GM18909 (cell line): ENCODE measurements at regions not wholly inside any gene's neighbourhood (a gene's known extent, or its start where the extent isn't known, plus 50 kb on each side); places are given as distances from the start of the nearest gene placed in this dataset.

Experiments
- ATAC-seq: cut with Tn5 transposase; IDR thresholded peaks from one replicate; pipeline ENCODE4 v1.9.1; 2021; ENCODE audit warnings: mild to moderate bottlenecking; ENCODE audit not compliant: unreplicated experiment, poor library complexity

DNA sequence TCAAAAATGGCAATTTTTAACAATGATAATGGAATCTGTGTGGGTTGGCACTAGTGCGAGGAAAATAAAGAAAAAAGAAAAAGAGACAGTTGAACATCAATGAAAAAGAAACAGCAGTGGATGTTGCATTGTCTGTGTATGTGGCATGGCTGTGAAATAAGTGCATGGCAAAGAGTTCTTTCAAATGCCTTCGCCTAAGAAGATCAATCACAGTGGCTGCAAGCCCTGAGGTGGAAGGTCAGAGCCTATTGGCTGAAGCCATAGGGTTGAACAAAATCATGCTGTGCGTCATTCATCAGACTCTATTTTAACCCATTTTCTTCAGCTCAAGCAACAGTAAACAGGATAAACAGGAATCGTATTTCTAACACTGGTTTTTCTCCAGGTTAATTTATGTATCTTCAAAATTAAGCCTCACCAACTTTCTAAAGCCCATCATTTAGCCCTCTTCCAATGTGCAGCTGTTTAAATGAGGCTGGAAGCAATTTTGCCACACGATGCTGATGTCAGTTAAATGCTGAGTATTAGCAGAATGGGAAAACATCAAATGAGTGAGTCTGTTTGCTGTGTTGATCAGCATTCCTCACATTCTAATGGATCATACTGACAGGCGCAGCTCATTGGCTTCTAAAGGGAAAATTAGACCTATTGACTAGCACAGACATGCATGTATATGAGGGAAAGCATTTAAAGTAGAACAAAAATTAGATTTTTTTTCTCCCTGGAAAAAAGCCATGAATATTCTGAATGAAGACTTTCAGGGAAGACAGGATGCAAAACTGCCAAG, 955.9 kb upstream of the EYS start:
- no peak for ATAC-seq

DNA sequence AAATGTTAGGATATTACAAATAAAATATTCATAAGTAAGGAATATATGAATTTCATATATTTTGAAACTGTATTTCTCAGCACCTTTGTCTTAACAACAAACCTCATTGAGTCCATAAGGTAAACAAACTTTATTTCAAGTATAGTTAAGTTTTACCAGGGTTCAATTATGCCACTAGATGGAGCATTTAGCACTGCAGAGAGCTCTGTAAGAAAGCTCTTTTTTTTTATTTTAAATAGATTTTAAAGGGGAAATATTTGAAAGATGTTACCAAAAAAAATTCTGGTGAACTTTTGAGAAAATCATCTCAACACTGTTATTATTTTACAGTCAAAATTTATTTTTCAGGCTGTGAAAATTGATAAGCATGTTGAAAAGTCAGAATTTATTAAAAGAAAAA, 955.2 kb upstream of the EYS start:
- ATAC-seq = no peak

GRCh38 chr6:66655420-66655819, 948.4 kb upstream of the EYS start:
- no peak for ATAC-seq

DNA sequence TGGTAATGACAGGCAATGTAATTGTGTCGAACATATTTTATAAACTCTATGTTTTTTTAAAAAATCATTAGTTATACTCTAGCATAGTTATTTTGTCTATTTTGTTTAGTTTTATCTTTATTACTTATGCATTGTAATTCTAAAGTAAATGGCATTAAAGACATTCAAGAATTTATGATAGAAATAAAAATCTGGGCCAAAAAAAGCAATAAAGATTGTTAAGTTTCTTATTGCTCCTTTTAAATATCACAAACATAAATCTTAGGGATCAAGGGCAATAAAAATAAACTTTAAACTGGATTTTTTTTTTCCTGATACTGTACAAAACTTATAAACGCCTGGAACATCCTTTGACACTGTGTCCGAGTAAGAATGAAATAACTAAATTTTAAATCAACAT, 931.5 kb upstream of the EYS start:
- ATAC-seq = no peak

- ATAC-seq = no peak
Measured at GRCh38 chr6:66638099-66638498, 931.1 kb upstream of the EYS start.

- no peak for ATAC-seq
Measured at GRCh38 chr6:66628917-66629316, 921.9 kb upstream of the EYS start.

GRCh38 chr6:66623050-66623449, 916.0 kb upstream of the EYS start:
- ATAC-seq = no peak

DNA sequence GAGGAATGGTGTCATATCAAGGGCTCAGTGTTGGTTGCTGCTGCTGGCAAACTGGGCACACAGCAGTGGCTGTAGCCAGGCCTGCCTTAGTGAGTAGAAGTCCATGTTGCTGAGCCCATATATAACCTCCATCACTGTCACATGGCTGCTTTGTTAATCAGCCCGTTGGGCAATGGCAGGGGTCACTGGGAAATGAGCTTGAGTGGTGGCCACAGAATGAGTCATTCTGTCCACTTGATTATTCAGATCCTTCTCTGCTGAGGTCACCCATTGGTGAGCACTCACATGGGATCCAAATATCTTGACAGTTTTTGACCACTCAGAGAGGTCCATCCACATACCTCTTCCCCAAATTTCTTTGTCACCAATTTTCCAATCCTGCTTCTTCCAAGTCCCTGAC, 898.9 kb upstream of the EYS start:
- no peak for ATAC-seq

GRCh38 chr6:66605011-66605410, 898.0 kb upstream of the EYS start:
- ATAC-seq = no peak

DNA sequence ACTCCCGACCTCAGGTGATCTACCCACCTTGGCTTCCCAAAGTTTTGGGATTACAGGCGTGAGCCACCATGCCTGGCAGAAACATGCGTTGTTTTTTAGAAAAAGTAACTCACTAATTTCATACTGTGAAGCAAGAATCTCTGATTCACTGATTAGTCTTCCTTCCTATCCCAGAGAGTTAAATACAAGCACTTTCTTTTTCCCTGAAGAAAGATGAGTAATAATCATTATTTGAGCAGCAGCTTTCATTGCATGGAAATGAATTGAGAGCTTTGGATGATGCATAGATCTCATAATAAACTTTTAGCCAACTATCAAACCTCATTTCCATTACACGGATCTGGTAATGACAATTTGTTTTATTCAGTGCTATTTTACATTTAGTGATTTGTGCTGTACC, 892.5 kb upstream of the EYS start:
- ATAC-seq = no peak

GRCh38 chr6:66578362-66578761, 871.3 kb upstream of the EYS start:
- ATAC-seq = no peak

DNA sequence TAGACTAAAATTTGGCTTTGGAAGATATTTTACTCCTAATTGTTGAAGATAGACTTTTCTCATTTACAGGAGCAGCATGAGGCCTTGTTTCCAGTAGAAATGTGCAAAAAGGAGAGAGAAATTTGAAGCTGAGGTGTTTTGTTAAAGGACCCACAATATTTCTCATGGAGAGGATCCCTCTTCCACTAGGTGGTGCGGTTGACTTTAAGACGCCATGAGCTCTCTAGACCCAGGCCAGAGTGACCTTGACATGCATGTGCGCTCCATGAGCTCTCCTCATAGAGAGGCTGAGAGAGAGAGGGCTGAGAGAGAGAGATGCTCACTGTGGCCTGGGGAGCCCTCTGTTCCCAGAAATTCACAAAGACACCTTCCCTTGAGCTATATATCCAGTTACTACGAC, 861.2 kb upstream of the EYS start:
- ATAC-seq = no peak

GRCh38 chr6:66561479-66561878, 854.5 kb upstream of the EYS start:
- no peak for ATAC-seq

GRCh38 chr6:66558189-66558588, 851.2 kb upstream of the EYS start:
- no peak for ATAC-seq

DNA sequence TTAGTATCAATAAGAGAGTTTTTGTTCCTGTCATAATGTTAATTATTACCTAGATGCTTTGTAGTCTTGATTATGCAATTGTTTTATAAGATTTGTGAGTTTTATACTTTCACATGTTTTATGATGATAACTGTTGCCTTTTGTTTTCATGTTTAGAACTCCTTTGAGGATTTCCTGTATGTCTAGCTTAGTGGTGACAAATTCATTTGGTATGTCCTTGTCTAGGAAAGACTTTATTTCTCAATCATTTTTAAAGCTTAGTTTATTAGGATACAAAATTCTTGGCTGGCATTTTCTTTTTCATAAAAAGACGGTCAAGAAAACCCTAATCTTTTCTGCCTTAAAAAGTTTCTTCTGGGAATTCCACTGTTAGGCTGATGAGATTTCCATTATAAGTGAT, 849.9 kb upstream of the EYS start:
- no peak for ATAC-seq

DNA sequence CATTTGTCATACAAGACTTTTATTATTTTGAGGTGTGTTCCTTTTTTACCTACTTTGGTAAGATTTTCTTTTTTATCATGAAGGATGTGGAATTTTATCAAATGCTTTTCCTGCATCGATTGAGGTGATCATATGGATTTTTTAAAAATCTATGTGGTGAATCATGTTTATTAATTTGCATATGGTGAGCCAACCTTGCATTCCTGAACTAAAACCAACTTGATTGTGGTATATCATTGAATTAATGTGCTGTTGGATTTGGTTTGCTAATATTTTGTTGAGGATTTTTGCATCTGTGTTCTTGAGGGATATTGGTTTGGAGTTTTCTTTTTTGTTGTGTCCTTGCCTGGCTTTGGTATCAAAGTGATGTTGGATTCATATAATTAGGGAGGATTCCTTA, 848.1 kb upstream of the EYS start:
- no peak for ATAC-seq

DNA sequence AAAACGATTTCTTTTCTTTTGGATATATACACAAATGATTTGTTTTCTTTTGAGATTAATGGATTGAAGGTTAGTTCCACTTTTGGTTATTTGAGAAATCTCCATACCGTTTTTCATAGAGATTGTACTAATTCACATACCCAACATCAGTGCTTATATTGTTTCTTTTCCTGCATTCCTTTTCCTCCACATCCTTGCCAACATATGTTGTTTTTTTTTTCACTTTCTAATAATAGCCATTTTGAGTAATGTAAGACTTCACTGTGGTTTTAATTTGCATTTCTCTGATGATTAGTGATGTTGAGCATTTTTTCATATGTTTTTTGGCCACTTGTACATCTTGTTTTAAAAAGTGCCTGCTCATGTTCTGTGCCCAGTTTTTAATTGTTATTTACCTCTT, 846.4 kb upstream of the EYS start:
- no peak for ATAC-seq

DNA sequence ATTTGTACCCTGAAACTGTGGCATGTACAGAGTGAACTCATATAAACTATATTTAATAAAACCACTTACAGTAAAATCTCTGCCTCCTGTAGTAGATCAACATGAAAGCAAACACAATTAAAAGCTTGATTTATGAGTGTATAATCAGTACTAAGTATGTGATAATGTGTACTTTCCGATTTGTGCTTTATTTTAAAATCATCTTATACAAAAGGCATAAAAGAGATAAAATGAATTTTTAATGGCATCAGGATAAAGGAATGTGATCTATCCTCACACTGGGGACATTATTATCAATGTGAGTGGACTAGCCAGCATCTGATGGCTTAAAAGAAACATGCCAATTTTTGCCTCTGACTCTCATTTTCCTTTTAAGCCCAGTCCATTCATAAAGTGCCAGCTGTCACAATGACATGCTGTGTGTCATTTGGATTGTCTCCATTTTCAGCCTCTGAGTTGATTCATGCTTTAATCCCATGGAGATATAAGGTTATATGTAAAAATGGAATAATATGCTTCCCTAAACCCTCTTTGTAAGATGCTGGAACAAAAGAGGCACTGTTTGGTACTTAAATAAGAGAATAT, 831.6 kb upstream of the EYS start:
- no peak for ATAC-seq

- ATAC-seq = no peak
Measured at GRCh38 chr6:66533921-66534404, 826.9 kb upstream of the EYS start.

DNA sequence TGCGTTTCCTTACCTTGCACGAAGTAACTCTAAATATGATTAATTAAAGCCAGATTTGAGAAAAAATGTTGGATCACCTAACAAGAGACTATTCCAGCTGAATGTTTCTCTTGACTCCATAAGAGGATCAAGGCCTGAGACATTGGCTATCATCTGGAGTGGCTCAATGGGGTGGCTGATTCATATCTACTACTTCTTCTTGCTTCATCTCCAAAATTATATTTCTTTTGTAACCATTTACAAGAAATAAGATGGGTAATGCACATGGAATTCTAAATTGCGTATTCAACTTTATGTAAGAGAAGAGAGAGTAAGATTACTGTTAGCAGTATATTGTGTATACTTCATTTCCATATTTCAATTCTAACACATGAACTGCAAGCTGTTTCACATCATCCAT, 819.0 kb upstream of the EYS start:
- no peak for ATAC-seq

- no peak for ATAC-seq
Measured at GRCh38 chr6:66522864-66523263, 815.8 kb upstream of the EYS start.

GRCh38 chr6:66516377-66516776, 809.4 kb upstream of the EYS start:
- ATAC-seq = no peak
